ENCODE measurements at regions not wholly inside any gene's neighbourhood (a gene's known extent, or its start where the extent isn't known, plus 50 kb on each side); places are given as distances from the start of the nearest gene placed in this dataset.

GRCh38 chr1:9181990-9182783, 52.4 kb upstream of the H6PD start:
- Histone ChIP-seq H4K20me1 (ENCODE audit: insufficient read depth, low read length) (peaks cover 38% of the 10 kb centered on the region), H3K27ac (ENCODE audit: low read depth, low read length) (peak overlapping the region; percentile 87), H3K4me3 (ENCODE audit: insufficient read depth, low read length) (peak overlapping the region; percentile 83), H3K9me3 (ENCODE audit: low read depth, low read length) (no peaks in the 10 kb centered on the region), H3K4me2 (ENCODE audit: insufficient read depth, low read length) (peak overlapping the region; percentile 89), H3K36me3 (ENCODE audit: insufficient read depth, low read length) (peaks cover 44% of the 10 kb centered on the region), H3K27me3 (ENCODE audit: insufficient read depth, low read length) (no peaks in the 10 kb centered on the region), H2AFZ (ENCODE audit: low read length) (peak overlapping the region; percentile 37), H3K4me1 (ENCODE audit: insufficient read depth, low read length) (peaks cover 36% of the 10 kb centered on the region), H3K79me2 (ENCODE audit: insufficient read depth, low read length) (peaks cover 96% of the 10 kb centered on the region)
- DNase-seq (ENCODE audit: insufficient read length, low spot score, missing footprints) = peak; percentile 93
- peak; percentile 11 for TF ChIP-seq CTCF (IDR thresholded peaks at IDR 0.05; ENCODE audit: extremely low read depth, low read depth, low read length)

GRCh38 chr1:9182784-9183257, 51.8 kb upstream of the H6PD start:
- peak; percentile 93 for DNase-seq (ENCODE audit: insufficient read length, low spot score, missing footprints)
- H3K9me3 ChIP-seq (ENCODE audit: low read depth, low read length) = no peaks in the 10 kb centered on the region
- H3K79me2 ChIP-seq (ENCODE audit: insufficient read depth, low read length) = peaks cover 95% of the 10 kb centered on the region
- H3K27ac ChIP-seq (ENCODE audit: low read depth, low read length) = peak overlapping the region; percentile 87
- H3K27me3 ChIP-seq (ENCODE audit: insufficient read depth, low read length) = no peaks in the 10 kb centered on the region
- H4K20me1 ChIP-seq (ENCODE audit: insufficient read depth, low read length) = peaks cover 38% of the 10 kb centered on the region
- H3K4me3 ChIP-seq (ENCODE audit: insufficient read depth, low read length) = peak overlapping the region; percentile 83
- H2AFZ ChIP-seq (ENCODE audit: low read length) = no peak overlapping the region
- peak overlapping the region; percentile 89 for H3K4me2 ChIP-seq (ENCODE audit: insufficient read depth, low read length)
- H3K4me1 ChIP-seq (ENCODE audit: insufficient read depth, low read length) = peaks cover 36% of the 10 kb centered on the region
- TF ChIP-seq CTCF (IDR thresholded peaks at IDR 0.05; ENCODE audit: extremely low read depth, low read depth, low read length) = no peak
- peaks cover 43% of the 10 kb centered on the region for H3K36me3 ChIP-seq (ENCODE audit: insufficient read depth, low read length)

GRCh38 chr1:9183441-9183840, 51.1 kb upstream of the H6PD start:
- peaks cover 36% of the 10 kb centered on the region for H3K4me1 ChIP-seq (ENCODE audit: insufficient read depth, low read length)
- peaks cover 39% of the 10 kb centered on the region for H3K36me3 ChIP-seq (ENCODE audit: insufficient read depth, low read length)
- no peak overlapping the region for H2AFZ ChIP-seq (ENCODE audit: low read length)
- peak overlapping the region; percentile 89 for H3K4me2 ChIP-seq (ENCODE audit: insufficient read depth, low read length)
- no peaks in the 10 kb centered on the region for H3K9me3 ChIP-seq (ENCODE audit: low read depth, low read length)
- H3K27ac ChIP-seq (ENCODE audit: low read depth, low read length) = peak overlapping the region; percentile 9
- peak overlapping the region; percentile 83 for H3K4me3 ChIP-seq (ENCODE audit: insufficient read depth, low read length)
- H3K27me3 ChIP-seq (ENCODE audit: insufficient read depth, low read length) = no peaks in the 10 kb centered on the region
- no peak for TF ChIP-seq CTCF (IDR thresholded peaks at IDR 0.05; ENCODE audit: extremely low read depth, low read depth, low read length)
- peaks cover 92% of the 10 kb centered on the region for H3K79me2 ChIP-seq (ENCODE audit: insufficient read depth, low read length)
- peaks cover 36% of the 10 kb centered on the region for H4K20me1 ChIP-seq (ENCODE audit: insufficient read depth, low read length)
- DNase-seq (ENCODE audit: insufficient read length, low spot score, missing footprints) = peak; percentile 87

GRCh38 chr1:9183898-9184297, 50.7 kb upstream of the H6PD start:
- no peak overlapping the region for H2AFZ ChIP-seq (ENCODE audit: low read length)
- peak overlapping the region; percentile 89 for H3K4me2 ChIP-seq (ENCODE audit: insufficient read depth, low read length)
- no peaks in the 10 kb centered on the region for H3K9me3 ChIP-seq (ENCODE audit: low read depth, low read length)
- DNase-seq (ENCODE audit: insufficient read length, low spot score, missing footprints) = peak; percentile 95
- H3K4me1 ChIP-seq (ENCODE audit: insufficient read depth, low read length) = peaks cover 36% of the 10 kb centered on the region
- peaks cover 92% of the 10 kb centered on the region for H3K79me2 ChIP-seq (ENCODE audit: insufficient read depth, low read length)
- no peaks in the 10 kb centered on the region for H3K27me3 ChIP-seq (ENCODE audit: insufficient read depth, low read length)
- peaks cover 39% of the 10 kb centered on the region for H3K36me3 ChIP-seq (ENCODE audit: insufficient read depth, low read length)
- H3K27ac ChIP-seq (ENCODE audit: low read depth, low read length) = peak overlapping the region; percentile 9
- TF ChIP-seq CTCF (IDR thresholded peaks at IDR 0.05; ENCODE audit: extremely low read depth, low read depth, low read length) = no peak
- peak overlapping the region; percentile 83 for H3K4me3 ChIP-seq (ENCODE audit: insufficient read depth, low read length)
- peaks cover 34% of the 10 kb centered on the region for H4K20me1 ChIP-seq (ENCODE audit: insufficient read depth, low read length)
